22Rv1 (cell line): ENCODE measurements at regions not wholly inside any gene's neighbourhood (a gene's known extent, or its start where the extent isn't known, plus 50 kb on each side); places are given as distances from the start of the nearest gene placed in this dataset.

Experiments
- H3K27ac ChIP-seq: fragments of 450-650 bp; 2 replicates; pipeline ENCODE4 v1.5.1; 2017
- CTCF ChIP-seq: fragments of 450-650 bp; IDR thresholded peaks from 2 replicates; pipeline ENCODE4 v1.5.1; 2017; ENCODE audit warnings: mild to moderate bottlenecking
- ZFX ChIP-seq: fragments of 450-650 bp; IDR thresholded peaks from 2 replicates; pipeline ENCODE4 v1.6.1; 2017; ENCODE audit warnings: antibody characterized with exemption, borderline replicate concordance

GRCh38 chr2:79383681-79384080 lies 129.2 kb upstream of the CTNNA2 start:
- no peak overlapping the region for H3K27ac ChIP-seq

GRCh38 chr2:79375817-79376216 lies 137.0 kb upstream of the CTNNA2 start:
- TF ChIP-seq CTCF (no peak), ZFX (no peak)
- no peak overlapping the region for H3K27ac ChIP-seq

More at GRCh38 chr2:79383681-79384080, 129.2 kb upstream of the CTNNA2 start:
- TF ChIP-seq ZFX (no peak), CTCF (no peak)

GRCh38 chr2:79373358-79374130 lies 139.3 kb upstream of the CTNNA2 start:
- no peak for TF ChIP-seq ZFX
- no peak for TF ChIP-seq CTCF
- no peak overlapping the region for H3K27ac ChIP-seq

GRCh38 chr2:79370976-79371538 lies 141.8 kb upstream of the CTNNA2 start:
- TF ChIP-seq CTCF: no peak
- no peak for TF ChIP-seq ZFX
- no peak overlapping the region for H3K27ac ChIP-seq

- TF ChIP-seq ZFX: no peak
- TF ChIP-seq CTCF: no peak
- H3K27ac ChIP-seq: no peak overlapping the region
Measured at GRCh38 chr2:79369127-79369526, 143.7 kb upstream of the CTNNA2 start.

GRCh38 chr2:79368116-79368630 lies 144.7 kb upstream of the CTNNA2 start:
- no peak overlapping the region for H3K27ac ChIP-seq

More at GRCh38 chr2:79368116-79368630, 144.7 kb upstream of the CTNNA2 start:
- no peak for TF ChIP-seq CTCF
- TF ChIP-seq ZFX: no peak
